Immature natural killer cell (primary cell): ENCODE measurements at regions not wholly inside any gene's neighbourhood (a gene's known extent, or its start where the extent isn't known, plus 50 kb on each side); places are given as distances from the start of the nearest gene placed in this dataset.
"Not testable (repeated sequence)": the region's sequence is repeated elsewhere in the genome, so short reads cannot be mapped to it uniquely, and the experiment has no call there.

Experiments
- DNase-seq, 3 donors: peaks; one replicate each; pipeline ENCODE4 v3.0.0; 2022; ENCODE audit warnings: mixed read lengths in 1 of 3
- H3K27ac Mint-ChIP-seq, 6 donors: one replicate each; pipeline ENCODE4 v1.8.0; 2020; ENCODE audit warnings: mixed read lengths in 6 of 6, mild to moderate bottlenecking in 5 of 6, inconsistent platforms in 4 of 6, moderate library complexity in 3 of 6
- H3K27me3 Mint-ChIP-seq, 3 donors: one replicate each; pipeline ENCODE4 v1.8.0; 2020 to 2021; ENCODE audit warnings: low read depth in 3 of 3, mild to moderate bottlenecking in 3 of 3, mixed read lengths in 3 of 3, moderate library complexity in 3 of 3, inconsistent platforms in 1 of 3
- H3K36me3 Mint-ChIP-seq, 3 donors: one replicate each; pipeline ENCODE4 v1.8.0; 2020; ENCODE audit warnings: mixed read lengths in 3 of 3, inconsistent platforms in 2 of 3, mild to moderate bottlenecking in 2 of 3
- H3K4me1 Mint-ChIP-seq, 2 donors: one replicate each; pipeline ENCODE4 v1.8.0; 2020; ENCODE audit warnings: inconsistent platforms in 2 of 2, mild to moderate bottlenecking in 2 of 2, mixed read lengths in 2 of 2, moderate library complexity in 1 of 2
- H3K4me3 Mint-ChIP-seq, 5 donors: one replicate each; pipeline ENCODE4 v1.8.0; 2020; ENCODE audit warnings: mild to moderate bottlenecking in 5 of 5, mixed read lengths in 5 of 5, inconsistent platforms in 3 of 5, moderate library complexity in 3 of 5
- H3K9me3 Mint-ChIP-seq, 6 donors: one replicate each; pipeline ENCODE4 v1.8.0; 2020; ENCODE audit warnings: mild to moderate bottlenecking in 6 of 6, mixed read lengths in 6 of 6, inconsistent platforms in 4 of 6, moderate library complexity in 3 of 6

GRCh38 chr17:70320673-70321345, 151.5 kb downstream of the KCNJ2 start:
- no peak overlapping the region for H3K27ac Mint-ChIP-seq
- DNase-seq, result no peak
- H3K4me1 Mint-ChIP-seq, result no peaks in the 10 kb centered on the region
- H3K4me3 Mint-ChIP-seq, result no peak overlapping the region
- H3K36me3 Mint-ChIP-seq, result peaks cover 0 to 3% (median 0%) of the 10 kb centered on the region in 3 donors
- peaks cover 0 to 26% (median 7%) of the 10 kb centered on the region in 6 donors for H3K9me3 Mint-ChIP-seq
- peaks cover 0 to 3% (median 1%) of the 10 kb centered on the region in 3 donors for H3K27me3 Mint-ChIP-seq

- peaks cover 0 to 27% (median 7%) of the 10 kb centered on the region in 6 donors for H3K9me3 Mint-ChIP-seq
- DNase-seq, result no peak
- H3K27me3 Mint-ChIP-seq, result peaks cover 0 to 3% (median 1%) of the 10 kb centered on the region in 3 donors
- no peaks in the 10 kb centered on the region for H3K4me1 Mint-ChIP-seq
- H3K36me3 Mint-ChIP-seq, result peaks cover 0 to 3% (median 0%) of the 10 kb centered on the region in 3 donors
- H3K27ac Mint-ChIP-seq, result no peak overlapping the region
- H3K4me3 Mint-ChIP-seq, result no peak overlapping the region
Observed at GRCh38 chr17:70321352-70321751, 152.0 kb downstream of the KCNJ2 start.

GRCh38 chr17:70323269-70323668, 153.9 kb downstream of the KCNJ2 start:
- Mint-ChIP-seq H3K9me3 (peaks cover 0 to 27% (median 7%) of the 10 kb centered on the region in 6 donors), H3K4me1 (no peaks in the 10 kb centered on the region), H3K4me3 (no peak overlapping the region), H3K27ac (no peak overlapping the region), H3K27me3 (peaks cover 0 to 3% (median 1%) of the 10 kb centered on the region in 3 donors), H3K36me3 (peaks cover 0 to 3% (median 0%) of the 10 kb centered on the region in 3 donors)
- DNase-seq, result no peak

DNA sequence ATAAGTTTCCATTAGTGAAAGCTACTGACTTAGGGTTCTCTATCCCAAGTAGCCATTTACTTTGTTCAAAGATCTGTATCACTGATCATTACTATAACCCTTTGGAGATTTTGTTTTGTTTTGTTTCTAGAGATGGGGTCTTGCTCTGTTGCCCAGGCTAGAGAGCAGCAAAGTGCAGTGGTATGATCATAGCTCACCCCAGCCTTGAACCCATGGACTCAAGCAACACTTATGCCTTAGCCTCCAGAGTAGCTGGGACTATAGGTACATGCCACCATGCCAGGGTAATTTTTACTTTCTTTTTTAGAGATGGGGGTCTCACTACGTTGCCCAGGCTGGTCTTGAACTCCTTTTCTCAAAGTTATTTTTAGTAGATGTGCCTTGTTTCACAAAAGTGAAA, 154.7 kb downstream of the KCNJ2 start:
- Mint-ChIP-seq H3K27me3 (peaks cover 0 to 3% (median 1%) of the 10 kb centered on the region in 3 donors), H3K4me3 (no peak overlapping the region), H3K4me1 (no peaks in the 10 kb centered on the region), H3K9me3 (peaks cover 0 to 25% (median 7%) of the 10 kb centered on the region in 6 donors), H3K36me3 (peaks cover 0 to 3% (median 0%) of the 10 kb centered on the region in 3 donors), H3K27ac (no peak overlapping the region)
- no peak for DNase-seq

- DNase-seq, result no peak
- Mint-ChIP-seq H3K9me3 (peaks cover 0 to 22% (median 6%) of the 10 kb centered on the region in 6 donors), H3K4me1 (no peaks in the 10 kb centered on the region), H3K4me3 (no peak overlapping the region), H3K36me3 (peaks cover 0 to 3% (median 0%) of the 10 kb centered on the region in 3 donors), H3K27me3 (no peaks in the 10 kb centered on the region), H3K27ac (no peak overlapping the region)
Observed at GRCh38 chr17:70327279-70327678, 157.9 kb downstream of the KCNJ2 start.

- H3K36me3 Mint-ChIP-seq, result peaks cover 0 to under 1% (median 0%) of the 10 kb centered on the region in 3 donors
- H3K27ac Mint-ChIP-seq, result no peak overlapping the region
- H3K4me1 Mint-ChIP-seq, result no peaks in the 10 kb centered on the region
- DNase-seq, result no peak
- H3K9me3 Mint-ChIP-seq, result peaks cover 0 to 19% (median 4%) of the 10 kb centered on the region in 6 donors
- H3K4me3 Mint-ChIP-seq, result no peak overlapping the region
- no peaks in the 10 kb centered on the region for H3K27me3 Mint-ChIP-seq
Observed at GRCh38 chr17:70327723-70328122, 158.4 kb downstream of the KCNJ2 start.

DNA sequence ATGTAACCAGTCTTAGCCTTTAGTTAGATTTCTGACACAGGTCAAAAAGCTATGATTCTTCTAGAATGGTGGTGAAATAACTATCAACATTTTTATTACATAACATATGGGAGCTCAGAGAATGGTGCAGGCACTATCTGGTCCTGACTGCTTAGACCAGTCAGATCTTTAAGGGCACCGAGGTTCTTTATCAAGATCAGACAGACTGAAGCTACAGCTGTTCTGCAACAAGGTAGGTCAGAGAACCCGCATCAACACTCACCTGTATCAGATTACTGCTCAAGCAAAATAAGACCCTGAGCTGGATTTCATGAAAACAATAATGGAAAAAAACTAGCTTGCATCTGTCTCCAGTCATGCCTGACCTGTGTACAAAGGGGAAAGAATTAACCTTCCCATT, 160.4 kb downstream of the KCNJ2 start:
- H3K36me3 Mint-ChIP-seq, result no peaks in the 10 kb centered on the region
- no peaks in the 10 kb centered on the region for H3K27me3 Mint-ChIP-seq
- H3K4me1 Mint-ChIP-seq, result no peaks in the 10 kb centered on the region
- H3K9me3 Mint-ChIP-seq, result peaks cover 0 to 22% (median 3%) of the 10 kb centered on the region in 6 donors
- no peak for DNase-seq
- H3K4me3 Mint-ChIP-seq, result no peak overlapping the region
- H3K27ac Mint-ChIP-seq, result no peak overlapping the region

DNA sequence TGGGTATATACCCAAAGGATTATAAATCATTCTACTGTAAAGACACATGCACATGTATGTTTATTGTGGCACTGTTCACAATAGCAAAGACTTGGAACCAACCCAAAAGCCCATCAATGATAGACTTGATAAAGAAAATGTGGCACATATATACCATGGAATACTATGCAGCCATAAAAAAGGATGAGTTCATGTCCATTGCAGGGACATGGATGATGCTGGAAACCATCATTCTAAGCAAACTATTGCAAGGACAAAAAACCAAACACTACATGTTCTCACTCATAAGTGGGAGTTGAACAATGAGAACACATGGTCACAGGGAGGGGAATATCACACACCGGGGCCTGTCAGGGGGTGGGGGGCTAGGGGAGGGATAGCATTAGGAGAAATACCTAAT, 161.7 kb downstream of the KCNJ2 start:
- not testable (repeated sequence) for H3K27me3 Mint-ChIP-seq, H3K36me3 Mint-ChIP-seq, H3K27ac Mint-ChIP-seq, H3K4me3 Mint-ChIP-seq, H3K4me1 Mint-ChIP-seq, DNase-seq
- H3K9me3 Mint-ChIP-seq, result peaks cover 0 to 15% (median 5%) of the 10 kb centered on the region in 6 donors

GRCh38 chr17:70332356-70333210, 163.3 kb downstream of the KCNJ2 start:
- no peaks in the 10 kb centered on the region for H3K4me1 Mint-ChIP-seq
- H3K4me3 Mint-ChIP-seq, result no peak overlapping the region
- no peaks in the 10 kb centered on the region for H3K36me3 Mint-ChIP-seq
- H3K27me3 Mint-ChIP-seq, result peaks cover 0 to 5% (median 0%) of the 10 kb centered on the region in 3 donors
- no peak for DNase-seq
- peaks cover 0 to 15% (median 6%) of the 10 kb centered on the region in 6 donors for H3K9me3 Mint-ChIP-seq
- H3K27ac Mint-ChIP-seq, result no peak overlapping the region

- no peaks in the 10 kb centered on the region for H3K4me1 Mint-ChIP-seq
- H3K36me3 Mint-ChIP-seq, result no peaks in the 10 kb centered on the region
- H3K4me3 Mint-ChIP-seq, result no peak overlapping the region
- H3K27ac Mint-ChIP-seq, result no peak overlapping the region
- peaks cover 0 to 10% (median 4%) of the 10 kb centered on the region in 6 donors for H3K9me3 Mint-ChIP-seq
- peaks cover 0 to 5% (median 0%) of the 10 kb centered on the region in 3 donors for H3K27me3 Mint-ChIP-seq
- DNase-seq, result no peak
Observed at GRCh38 chr17:70336411-70336810, 167.1 kb downstream of the KCNJ2 start.

DNA sequence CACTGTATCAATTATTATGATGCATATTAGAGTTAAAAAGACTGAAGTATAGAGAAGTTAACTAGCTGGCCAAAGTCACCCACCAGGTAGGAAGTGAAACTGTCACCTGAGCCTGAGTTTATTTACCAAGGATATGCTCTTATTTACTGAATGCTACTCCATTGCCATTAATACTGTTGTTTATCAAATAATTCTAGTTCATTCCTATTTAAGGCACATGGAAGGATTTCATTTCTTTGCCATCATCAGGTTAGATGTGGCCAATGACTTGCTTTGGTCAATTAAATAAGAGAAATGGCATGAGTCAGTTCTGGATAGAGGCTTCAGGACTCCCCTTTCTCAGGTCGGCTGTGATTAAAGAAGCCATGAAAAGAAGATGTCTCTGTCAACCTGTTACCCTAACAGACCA, 169.6 kb downstream of the KCNJ2 start:
- DNase-seq, result no peak
- no peak overlapping the region for H3K27ac Mint-ChIP-seq
- peaks cover 0 to 9% (median 4%) of the 10 kb centered on the region in 6 donors for H3K9me3 Mint-ChIP-seq
- peaks cover 0 to 5% (median 0%) of the 10 kb centered on the region in 3 donors for H3K27me3 Mint-ChIP-seq
- no peaks in the 10 kb centered on the region for H3K36me3 Mint-ChIP-seq
- H3K4me1 Mint-ChIP-seq, result peaks cover 0 to 6% of the 10 kb centered on the region in 2 donors
- H3K4me3 Mint-ChIP-seq, result no peak overlapping the region

GRCh38 chr17:70343114-70343513, 173.8 kb downstream of the KCNJ2 start:
- Mint-ChIP-seq H3K27ac (no peak overlapping the region), H3K9me3 (peaks cover 0 to 8% (median 2%) of the 10 kb centered on the region in 6 donors), H3K36me3 (no peaks in the 10 kb centered on the region), H3K4me3 (no peak overlapping the region), H3K4me1 (peaks cover 0 to 18% of the 10 kb centered on the region in 2 donors), H3K27me3 (no peaks in the 10 kb centered on the region)
- no peak for DNase-seq

GRCh38 chr17:70344386-70345060, 175.2 kb downstream of the KCNJ2 start:
- Mint-ChIP-seq H3K4me1 (peaks cover 0 to 18% of the 10 kb centered on the region in 2 donors), H3K27me3 (peaks cover 0 to 2% (median 0%) of the 10 kb centered on the region in 3 donors), H3K9me3 (peaks cover 0 to 8% (median 3%) of the 10 kb centered on the region in 6 donors), H3K36me3 (no peaks in the 10 kb centered on the region), H3K4me3 (peak overlapping the region in 4 of 5 donors; percentile 11 to 50 (median 26)), H3K27ac (no peak overlapping the region)
- DNase-seq, result no peak
